Esophagus muscularis mucosa (tissue), 4 donors: ENCODE measurements at regions not wholly inside any gene's neighbourhood (a gene's known extent, or its start where the extent isn't known, plus 50 kb on each side); places are given as distances from the start of the nearest gene placed in this dataset.

ENCODE experiments used
- DNase-seq: peaks from one replicate; pipeline ENCODE4 v3.0.0-alpha.2; 2017; ENCODE audit errors: extremely low spot score
- H3K27ac ChIP-seq, 4 donors: fragments of 200-600 bp; sonication (generic); replicated peaks in 1 of 4; 1 replicate in 3 of 4; 2 replicates in 1 of 4; pipeline ENCODE4 v1.5.1; 2016 to 2019; ENCODE audit warnings: mild to moderate bottlenecking in 1 of 4
- H3K27me3 ChIP-seq, 4 donors: fragments of 200-600 bp; sonication (generic); one replicate each; pipeline versions ENCODE4 v1.5.1 to v1.6.0; 2016 to 2019
- H3K36me3 ChIP-seq, 4 donors: fragments of 200-600 bp; sonication (generic); one replicate each; pipeline ENCODE4 v1.5.1; 2016 to 2019
- H3K4me1 ChIP-seq, 4 donors: fragments of 200-600 bp; sonication (generic); one replicate each; pipeline ENCODE4 v1.5.1; 2016 to 2019
- H3K4me3 ChIP-seq, 4 donors: fragments of 200-600 bp; sonication (generic); 1 replicate in 2 of 4; 2 replicates in 2 of 4; pipeline ENCODE4 v1.5.1; 2016 to 2019; ENCODE audit warnings: mild to moderate bottlenecking in 4 of 4, moderate library complexity in 1 of 4
- H3K9me3 ChIP-seq, 4 donors: fragments of 200-600 bp; sonication (generic); 1 replicate in 3 of 4; 2 replicates in 1 of 4; pipeline ENCODE4 v1.5.1; 2016 to 2019
- EP300 ChIP-seq: sonication (generic); formaldehyde crosslinking; IDR thresholded peaks from one replicate; pipeline ENCODE4 v1.6.1; 2017; ENCODE audit warnings: antibody characterized with exemption
- POLR2A ChIP-seq: fragments of 450-650 bp; IDR thresholded peaks from one replicate; pipeline ENCODE4 v1.6.1; 2017; ENCODE audit warnings: antibody characterized with exemption, moderate library complexity, mild to moderate bottlenecking, low read depth
- POLR2AphosphoS5 ChIP-seq, 2 donors: sonication (generic); formaldehyde crosslinking; IDR thresholded peaks; one replicate each; pipeline ENCODE4 v1.6.1; 2017; ENCODE audit warnings: antibody characterized with exemption in 2 of 2
- WGBS: methylation state at CpG from one replicate; pipeline ENCODE4 v1.1.5; 2018; 5-methylcytosine and 5-hydroxymethylcytosine counted together
- intact Hi-C: fragments of 100-400 bp; cut with DNase I; formaldehyde crosslinking; loops from one replicate; pipeline ENCODE4 v1.15.1; 2023
- TF ChIP-seq, protein P1 (sequence below), 3 experiments: fragments of 200-600 bp in 2 of 3; fragments of 450-650 bp in 1 of 3; sonication (generic) in 2 of 3; IDR thresholded peaks; one replicate each; pipeline ENCODE4 v1.5.1; 2017 to 2019; ENCODE audit warnings: antibody characterized with exemption in 3 of 3, mild to moderate bottlenecking in 2 of 3, moderate library complexity in 1 of 3

DNA sequence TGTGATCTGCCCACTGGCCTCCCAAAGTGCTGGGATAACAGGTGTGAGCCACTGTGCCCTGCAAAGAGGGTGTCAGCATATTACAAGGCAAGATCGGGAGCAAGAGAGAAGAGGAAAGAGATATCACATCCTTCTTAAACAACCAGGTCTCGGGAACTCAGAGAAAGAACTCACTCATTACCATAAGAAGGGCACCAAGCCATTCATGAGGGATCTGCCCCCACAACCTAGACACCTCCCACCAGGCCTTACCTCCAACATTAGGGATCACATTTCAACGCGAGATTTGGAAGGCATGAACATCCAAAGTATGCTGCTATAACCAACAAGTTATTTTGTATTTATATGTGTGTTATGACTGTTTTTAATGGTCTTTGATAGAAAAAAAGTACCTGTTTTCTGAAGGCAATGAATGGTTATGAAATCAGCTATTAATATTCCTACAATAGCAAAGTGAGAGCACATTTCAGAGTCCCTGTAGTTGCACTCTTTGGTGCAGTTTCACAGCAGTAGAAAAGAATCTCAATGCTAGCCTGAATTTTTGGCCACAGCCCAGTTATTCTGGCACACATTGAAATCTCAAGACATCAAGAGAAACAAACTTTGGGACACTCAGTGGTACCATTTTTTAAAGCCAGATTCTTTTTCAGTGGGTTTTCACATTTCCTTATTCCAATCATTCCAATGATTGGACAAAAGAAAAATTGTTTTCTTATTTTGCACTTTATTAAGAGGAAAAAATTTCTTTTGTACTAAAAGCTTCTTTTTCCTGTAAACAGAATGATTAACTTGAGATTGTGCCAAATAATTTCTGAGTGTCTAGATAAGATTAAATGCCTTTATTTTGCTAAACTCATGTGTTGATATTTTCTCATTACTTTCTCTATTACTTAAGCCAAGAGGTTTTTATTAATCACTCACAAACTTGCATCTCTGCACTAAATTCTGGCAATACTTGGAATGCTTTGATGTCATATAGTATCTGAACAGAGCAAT lies 582.6 kb upstream of the ATP2B1 start:
- intact Hi-C loops, result no loop called here
- WGBS, result 92% methylated on average over 4 of the region's 4 CpGs
- H3K4me1 ChIP-seq, result peaks cover 3 to 16% (median 6%) of the 10 kb centered on the region in 4 donors

GRCh38 chr12:90287585-90287984 lies 578.9 kb upstream of the ATP2B1 start:
- H3K4me3 ChIP-seq, result no peak overlapping the region
- no peaks in the 10 kb centered on the region for H3K27me3 ChIP-seq
- H3K36me3 ChIP-seq, result no peaks in the 10 kb centered on the region
- TF ChIP-seq, protein P1, sequence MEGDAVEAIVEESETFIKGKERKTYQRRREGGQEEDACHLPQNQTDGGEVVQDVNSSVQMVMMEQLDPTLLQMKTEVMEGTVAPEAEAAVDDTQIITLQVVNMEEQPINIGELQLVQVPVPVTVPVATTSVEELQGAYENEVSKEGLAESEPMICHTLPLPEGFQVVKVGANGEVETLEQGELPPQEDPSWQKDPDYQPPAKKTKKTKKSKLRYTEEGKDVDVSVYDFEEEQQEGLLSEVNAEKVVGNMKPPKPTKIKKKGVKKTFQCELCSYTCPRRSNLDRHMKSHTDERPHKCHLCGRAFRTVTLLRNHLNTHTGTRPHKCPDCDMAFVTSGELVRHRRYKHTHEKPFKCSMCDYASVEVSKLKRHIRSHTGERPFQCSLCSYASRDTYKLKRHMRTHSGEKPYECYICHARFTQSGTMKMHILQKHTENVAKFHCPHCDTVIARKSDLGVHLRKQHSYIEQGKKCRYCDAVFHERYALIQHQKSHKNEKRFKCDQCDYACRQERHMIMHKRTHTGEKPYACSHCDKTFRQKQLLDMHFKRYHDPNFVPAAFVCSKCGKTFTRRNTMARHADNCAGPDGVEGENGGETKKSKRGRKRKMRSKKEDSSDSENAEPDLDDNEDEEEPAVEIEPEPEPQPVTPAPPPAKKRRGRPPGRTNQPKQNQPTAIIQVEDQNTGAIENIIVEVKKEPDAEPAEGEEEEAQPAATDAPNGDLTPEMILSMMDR (IDR thresholded peaks at IDR 0.05), result no peak
- no peak for TF ChIP-seq EP300
- no peak for TF ChIP-seq POLR2AphosphoS5 (IDR thresholded peaks at IDR 0.05)
- no peak for TF ChIP-seq POLR2A
- 99% methylated on average over 2 of the region's 2 CpGs for WGBS
- no peak overlapping the region for H3K27ac ChIP-seq
- intact Hi-C loops, result no loop called here
- H3K9me3 ChIP-seq, result peaks cover 0 to 11% (median 3%) of the 10 kb centered on the region in 4 donors
- DNase-seq, result no peak
- peaks cover 3 to 16% (median 6%) of the 10 kb centered on the region in 4 donors for H3K4me1 ChIP-seq

More for the DNA sequence above, 582.6 kb upstream of the ATP2B1 start:
- TF ChIP-seq EP300, result no peak
- no peak for TF ChIP-seq POLR2AphosphoS5 (IDR thresholded peaks at IDR 0.05)
- TF ChIP-seq POLR2A, result no peak
- TF ChIP-seq, protein P1 (IDR thresholded peaks at IDR 0.05), result no peak
- H3K27ac ChIP-seq, result no peak overlapping the region
- H3K9me3 ChIP-seq, result peaks cover 0 to 11% (median 3%) of the 10 kb centered on the region in 4 donors
- no peak overlapping the region for H3K4me3 ChIP-seq
- no peaks in the 10 kb centered on the region for H3K27me3 ChIP-seq
- no peak for DNase-seq
- H3K36me3 ChIP-seq, result no peaks in the 10 kb centered on the region

DNA sequence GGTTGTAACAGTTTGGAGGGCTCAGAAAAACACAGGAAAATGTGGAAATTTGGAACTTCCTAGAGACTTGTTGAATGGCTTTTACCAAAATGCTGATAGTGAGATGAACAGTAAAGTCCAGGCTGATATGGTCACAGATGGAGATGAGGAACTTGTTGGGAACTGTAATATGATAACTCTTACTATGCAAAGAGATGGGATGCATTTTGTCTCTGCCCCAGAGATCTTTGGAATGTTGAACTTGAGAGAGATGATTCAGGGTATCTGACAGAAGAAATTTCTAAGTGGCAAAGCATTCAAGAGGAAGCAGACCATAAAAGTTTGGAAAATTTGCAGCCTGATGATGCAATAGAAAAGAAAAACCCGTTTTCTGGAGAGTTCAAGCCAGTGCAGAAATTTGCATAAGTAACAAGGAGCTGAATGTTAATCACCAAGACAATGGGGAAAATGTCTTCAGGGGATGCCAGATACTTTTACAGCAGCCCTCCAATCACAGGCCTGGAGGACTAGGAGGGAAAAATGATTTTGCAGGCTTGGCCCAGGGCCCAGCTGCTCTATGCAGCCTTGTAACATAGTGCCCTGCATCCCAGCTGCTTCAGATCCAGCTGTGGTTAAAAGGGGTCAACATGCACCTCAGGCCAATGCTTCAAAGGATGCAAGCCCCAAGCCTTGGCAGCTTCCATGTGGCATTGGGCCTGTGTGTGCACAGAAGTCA lies 572.7 kb upstream of the ATP2B1 start:
- DNase-seq, result no peak
- TF ChIP-seq, protein P1 (IDR thresholded peaks at IDR 0.05), result no peak
- TF ChIP-seq POLR2A, result no peak
- no peak for TF ChIP-seq EP300
- no peak for TF ChIP-seq POLR2AphosphoS5 (IDR thresholded peaks at IDR 0.05)
- intact Hi-C loops, result no loop called here
- WGBS, result 74% methylated on average over 1 of the region's 1 CpG
- no peaks in the 10 kb centered on the region for H3K4me1 ChIP-seq
- H3K36me3 ChIP-seq, result no peaks in the 10 kb centered on the region
- no peak overlapping the region for H3K27ac ChIP-seq
- H3K9me3 ChIP-seq, result peaks cover 0 to 7% (median 4%) of the 10 kb centered on the region in 4 donors
- H3K4me3 ChIP-seq, result no peak overlapping the region
- H3K27me3 ChIP-seq, result no peaks in the 10 kb centered on the region

- Histone ChIP-seq H3K4me3 (no peak overlapping the region), H3K27ac (no peak overlapping the region), H3K4me1 (no peaks in the 10 kb centered on the region), H3K9me3 (peaks cover 0 to 7% (median 4%) of the 10 kb centered on the region in 4 donors), H3K27me3 (no peaks in the 10 kb centered on the region), H3K36me3 (no peaks in the 10 kb centered on the region)
- no peak for DNase-seq
- intact Hi-C loops, result no loop called here
- TF ChIP-seq, protein P1 (IDR thresholded peaks at IDR 0.05), result no peak
- 45% methylated on average over 1 of the region's 1 CpG for WGBS
Measured at GRCh38 chr12:90280564-90281058, 572.0 kb upstream of the ATP2B1 start.
